Neural cell (in vitro differentiated cells): ENCODE measurements at regions not wholly inside any gene's neighbourhood (a gene's known extent, or its start where the extent isn't known, plus 50 kb on each side); places are given as distances from the start of the nearest gene placed in this dataset.

Experiments
- H2AFZ ChIP-seq: fragments of 200-600, 300-800 bp; sonication (generic), shearing (Covaris generic); 2 replicates; pipeline ENCODE4 v1.6.0; 2014; ENCODE audit warnings: low read depth, mild to moderate bottlenecking, antibody characterized with exemption, low read length, moderate library complexity
- H3F3A ChIP-seq: fragments of 200-600 bp; shearing (Covaris generic); 2 replicates; pipeline ENCODE4 v1.6.1; 2016; ENCODE audit warnings: mild to moderate bottlenecking, moderate library complexity, mixed read lengths, antibody characterized with exemption, low read length; ENCODE audit not compliant: insufficient read depth, poor library complexity, severe bottlenecking
- H3K27ac ChIP-seq: fragments of 200-600, 300-800 bp; sonication (generic), shearing (Covaris generic); 2 replicates; pipeline ENCODE4 v1.5.1; 2014; ENCODE audit warnings: mild to moderate bottlenecking, low read length, moderate library complexity
- H3K27me3 ChIP-seq: fragments of 300-800, 200-600 bp; sonication (generic), shearing (Covaris generic); 2 replicates; pipeline ENCODE4 v1.6.0; 2014; ENCODE audit warnings: mild to moderate bottlenecking, low read depth, low read length, moderate library complexity; ENCODE audit not compliant: insufficient read depth
- H3K36me3 ChIP-seq: fragments of 300-800, 200-600 bp; sonication (generic), shearing (Covaris generic); 2 replicates; pipeline ENCODE4 v1.5.1; 2014; ENCODE audit warnings: mild to moderate bottlenecking, antibody characterized with exemption, low read length, moderate library complexity; ENCODE audit not compliant: insufficient read depth
- H3K4me2 ChIP-seq: fragments of 300-800, 200-600 bp; sonication (generic), shearing (Covaris generic); 2 replicates; pipeline ENCODE4 v1.6.0; 2014; ENCODE audit warnings: mild to moderate bottlenecking, low read length
- H3K4me3 ChIP-seq: fragments of 300-800, 200-600 bp; sonication (generic), shearing (Covaris generic); 2 replicates; pipeline ENCODE4 v1.5.1; 2014; ENCODE audit warnings: mild to moderate bottlenecking, low read length, moderate library complexity
- H3K79me2 ChIP-seq: fragments of 200-600 bp; shearing (Covaris generic); replicated peaks from 2 replicates; pipeline ENCODE4 v1.6.0; 2014; ENCODE audit warnings: mild to moderate bottlenecking, low read length, moderate library complexity; ENCODE audit not compliant: insufficient read depth
- H3K9ac ChIP-seq: fragments of 300-800, 200-600 bp; sonication (generic), shearing (Covaris generic); 2 replicates; pipeline ENCODE4 v1.6.1; 2016; ENCODE audit warnings: mild to moderate bottlenecking, low read length, mixed read lengths
- H3K9me2 ChIP-seq: fragments of 200-600 bp; shearing (Covaris generic); 2 replicates; pipeline ENCODE4 v1.6.1; 2016; ENCODE audit warnings: mild to moderate bottlenecking, low read length, mixed read lengths; ENCODE audit not compliant: insufficient read depth
- H3K9me3 ChIP-seq: fragments of 200-600, 300-800 bp; sonication (generic), shearing (Covaris generic); 2 replicates; pipeline ENCODE4 v1.6.1; 2016; ENCODE audit warnings: mild to moderate bottlenecking, mixed run types, low read length, moderate library complexity, mixed read lengths
- H4K20me1 ChIP-seq: fragments of 200-600 bp; shearing (Covaris generic); 2 replicates; pipeline ENCODE4 v1.6.1; 2016; ENCODE audit warnings: mild to moderate bottlenecking, mixed run types; ENCODE audit not compliant: insufficient read depth
- EP300 ChIP-seq: fragments of 450-650 bp; conservative IDR thresholded peaks from 2 replicates; pipeline ENCODE4 v1.6.1; 2014; ENCODE audit warnings: antibody characterized with exemption, mild to moderate bottlenecking, moderate library complexity; ENCODE audit not compliant: poor library complexity, severe bottlenecking
- EZH2 ChIP-seq: fragments of 200-600, 300-800 bp; shearing (Covaris generic), sonication (generic); IDR thresholded peaks from 2 replicates; pipeline ENCODE4 v1.6.1; 2014; ENCODE audit warnings: antibody characterized with exemption, low read length, borderline replicate concordance, mild to moderate bottlenecking; ENCODE audit not compliant: insufficient read depth, poor library complexity, severe bottlenecking
- MXI1 ChIP-seq: fragments of 450-650 bp; conservative IDR thresholded peaks from 2 replicates; pipeline ENCODE4 v1.6.1; 2014; ENCODE audit warnings: antibody characterized with exemption, mild to moderate bottlenecking; ENCODE audit not compliant: poor library complexity, severe bottlenecking
- POLR2AphosphoS5 ChIP-seq: IDR thresholded peaks from 2 replicates; pipeline ENCODE4 v1.6.1; 2012
- RAD21 ChIP-seq: fragments of 450-650 bp; conservative IDR thresholded peaks from 2 replicates; pipeline ENCODE4 v1.6.1; 2014; ENCODE audit warnings: antibody characterized with exemption, mild to moderate bottlenecking, moderate library complexity
- SMC3 ChIP-seq: fragments of 450-650 bp; conservative IDR thresholded peaks from 2 replicates; pipeline ENCODE4 v1.6.1; 2014; ENCODE audit warnings: antibody characterized with exemption, mild to moderate bottlenecking, moderate library complexity; ENCODE audit not compliant: poor library complexity
- TAF1 ChIP-seq: IDR thresholded peaks from 2 replicates; pipeline ENCODE4 v1.6.1; 2012; ENCODE audit warnings: low read depth
- TF ChIP-seq, protein P1 (sequence below): fragments of 450-650 bp; IDR thresholded peaks from 2 replicates; pipeline ENCODE4 v1.5.1; 2014; ENCODE audit warnings: antibody characterized with exemption, mild to moderate bottlenecking, moderate library complexity; ENCODE audit not compliant: poor library complexity, severe bottlenecking
- TF ChIP-seq, protein P2 (sequence below): IDR thresholded peaks from 2 replicates; pipeline ENCODE4 v1.6.1; 2012; ENCODE audit warnings: borderline replicate concordance

DNA sequence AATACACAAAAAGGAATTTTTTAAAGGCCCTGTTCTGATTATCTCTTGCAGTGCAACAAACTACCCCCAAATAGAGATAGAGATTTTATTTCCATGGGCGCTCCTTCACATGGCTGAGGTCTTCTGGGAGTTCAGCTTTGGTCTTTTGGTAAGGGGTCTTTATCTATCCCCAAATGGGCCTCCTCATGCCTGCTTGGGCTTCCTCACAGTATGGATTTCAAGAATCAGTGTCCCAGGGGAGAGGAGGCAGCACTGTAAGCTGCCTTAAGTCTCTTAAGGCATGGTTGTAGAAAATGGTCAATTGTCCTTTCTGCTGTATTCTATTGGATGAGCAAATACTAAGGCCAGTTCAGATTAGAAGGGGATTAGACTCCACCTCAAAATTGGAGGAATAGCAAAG, 966.2 kb downstream of the TYW1 start:
- Histone ChIP-seq H3F3A (no peaks in the 10 kb centered on the region), H3K9me3 (no peaks in the 10 kb centered on the region), H3K4me2 (no peak overlapping the region), H2AFZ (no peak overlapping the region), H3K9ac (no peak overlapping the region), H3K27ac (no peak overlapping the region), H3K79me2 (no peaks in the 10 kb centered on the region), H4K20me1 (no peaks in the 10 kb centered on the region), H3K27me3 (no peaks in the 10 kb centered on the region), H3K36me3 (no peaks in the 10 kb centered on the region), H3K4me3 (no peak overlapping the region), H3K9me2 (no peaks in the 10 kb centered on the region)
- TF ChIP-seq, protein P1, sequence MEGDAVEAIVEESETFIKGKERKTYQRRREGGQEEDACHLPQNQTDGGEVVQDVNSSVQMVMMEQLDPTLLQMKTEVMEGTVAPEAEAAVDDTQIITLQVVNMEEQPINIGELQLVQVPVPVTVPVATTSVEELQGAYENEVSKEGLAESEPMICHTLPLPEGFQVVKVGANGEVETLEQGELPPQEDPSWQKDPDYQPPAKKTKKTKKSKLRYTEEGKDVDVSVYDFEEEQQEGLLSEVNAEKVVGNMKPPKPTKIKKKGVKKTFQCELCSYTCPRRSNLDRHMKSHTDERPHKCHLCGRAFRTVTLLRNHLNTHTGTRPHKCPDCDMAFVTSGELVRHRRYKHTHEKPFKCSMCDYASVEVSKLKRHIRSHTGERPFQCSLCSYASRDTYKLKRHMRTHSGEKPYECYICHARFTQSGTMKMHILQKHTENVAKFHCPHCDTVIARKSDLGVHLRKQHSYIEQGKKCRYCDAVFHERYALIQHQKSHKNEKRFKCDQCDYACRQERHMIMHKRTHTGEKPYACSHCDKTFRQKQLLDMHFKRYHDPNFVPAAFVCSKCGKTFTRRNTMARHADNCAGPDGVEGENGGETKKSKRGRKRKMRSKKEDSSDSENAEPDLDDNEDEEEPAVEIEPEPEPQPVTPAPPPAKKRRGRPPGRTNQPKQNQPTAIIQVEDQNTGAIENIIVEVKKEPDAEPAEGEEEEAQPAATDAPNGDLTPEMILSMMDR = no peak
- TF ChIP-seq EP300 (no peak), EZH2 (no peak), POLR2AphosphoS5 (no peak), MXI1 (no peak), TAF1 (no peak), SMC3 (no peak)
- TF ChIP-seq, protein P2, sequence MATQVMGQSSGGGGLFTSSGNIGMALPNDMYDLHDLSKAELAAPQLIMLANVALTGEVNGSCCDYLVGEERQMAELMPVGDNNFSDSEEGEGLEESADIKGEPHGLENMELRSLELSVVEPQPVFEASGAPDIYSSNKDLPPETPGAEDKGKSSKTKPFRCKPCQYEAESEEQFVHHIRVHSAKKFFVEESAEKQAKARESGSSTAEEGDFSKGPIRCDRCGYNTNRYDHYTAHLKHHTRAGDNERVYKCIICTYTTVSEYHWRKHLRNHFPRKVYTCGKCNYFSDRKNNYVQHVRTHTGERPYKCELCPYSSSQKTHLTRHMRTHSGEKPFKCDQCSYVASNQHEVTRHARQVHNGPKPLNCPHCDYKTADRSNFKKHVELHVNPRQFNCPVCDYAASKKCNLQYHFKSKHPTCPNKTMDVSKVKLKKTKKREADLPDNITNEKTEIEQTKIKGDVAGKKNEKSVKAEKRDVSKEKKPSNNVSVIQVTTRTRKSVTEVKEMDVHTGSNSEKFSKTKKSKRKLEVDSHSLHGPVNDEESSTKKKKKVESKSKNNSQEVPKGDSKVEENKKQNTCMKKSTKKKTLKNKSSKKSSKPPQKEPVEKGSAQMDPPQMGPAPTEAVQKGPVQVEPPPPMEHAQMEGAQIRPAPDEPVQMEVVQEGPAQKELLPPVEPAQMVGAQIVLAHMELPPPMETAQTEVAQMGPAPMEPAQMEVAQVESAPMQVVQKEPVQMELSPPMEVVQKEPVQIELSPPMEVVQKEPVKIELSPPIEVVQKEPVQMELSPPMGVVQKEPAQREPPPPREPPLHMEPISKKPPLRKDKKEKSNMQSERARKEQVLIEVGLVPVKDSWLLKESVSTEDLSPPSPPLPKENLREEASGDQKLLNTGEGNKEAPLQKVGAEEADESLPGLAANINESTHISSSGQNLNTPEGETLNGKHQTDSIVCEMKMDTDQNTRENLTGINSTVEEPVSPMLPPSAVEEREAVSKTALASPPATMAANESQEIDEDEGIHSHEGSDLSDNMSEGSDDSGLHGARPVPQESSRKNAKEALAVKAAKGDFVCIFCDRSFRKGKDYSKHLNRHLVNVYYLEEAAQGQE = no peak

DNA sequence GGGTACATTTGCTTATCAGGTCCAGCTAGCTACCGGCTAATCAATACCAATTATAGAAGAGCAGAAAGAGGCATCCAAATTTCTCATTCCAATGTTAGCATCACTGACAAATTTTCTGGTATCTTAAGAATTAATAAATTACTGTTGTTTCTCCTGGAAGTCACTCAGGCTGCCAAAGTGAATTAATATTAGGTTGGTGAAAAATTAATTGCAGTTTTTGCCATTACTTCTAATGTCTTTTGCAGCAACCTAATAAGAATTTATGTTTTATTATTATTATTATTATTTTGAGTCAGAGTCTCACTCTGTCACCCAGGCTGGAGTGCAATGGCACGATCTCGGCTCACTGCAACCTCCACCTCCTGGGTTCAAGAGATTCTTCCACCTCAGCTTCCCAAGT, 979.9 kb downstream of the TYW1 start:
- Histone ChIP-seq H3K9ac (no peak overlapping the region), H3K9me2 (no peaks in the 10 kb centered on the region), H3K36me3 (no peaks in the 10 kb centered on the region), H3K4me2 (no peak overlapping the region), H3K79me2 (no peaks in the 10 kb centered on the region), H4K20me1 (no peaks in the 10 kb centered on the region), H3K27ac (no peak overlapping the region), H3F3A (no peaks in the 10 kb centered on the region), H3K9me3 (peaks cover 4% of the 10 kb centered on the region), H2AFZ (no peak overlapping the region), H3K27me3 (no peaks in the 10 kb centered on the region), H3K4me3 (no peak overlapping the region)
- TF ChIP-seq MXI1 = no peak
- TF ChIP-seq EP300 = no peak
- TF ChIP-seq POLR2AphosphoS5 = no peak
- no peak for TF ChIP-seq EZH2
- no peak for TF ChIP-seq TAF1
- TF ChIP-seq, protein P2 = no peak
- TF ChIP-seq SMC3 = no peak
- no peak for TF ChIP-seq RAD21
- TF ChIP-seq, protein P1 = no peak
